Spinal cord (tissue), 9 donors: ENCODE measurements at regions not wholly inside any gene's neighbourhood (a gene's known extent, or its start where the extent isn't known, plus 50 kb on each side); places are given as distances from the start of the nearest gene placed in this dataset.

Experiments
- DNase-seq, 6 donors: peaks; one replicate each; pipeline versions ENCODE4 v3.0.0 to v3.0.0-alpha.2; 2013 to 2015; ENCODE audit warnings: low spot score in 6 of 6, low read depth in 4 of 6
- H3K27ac ChIP-seq: one replicate; pipeline ENCODE4 v1.5.1; 2013; ENCODE audit warnings: low read depth, low read length, control low read depth
- H3K27me3 ChIP-seq: one replicate; pipeline ENCODE4 v1.6.1; 2013; ENCODE audit warnings: low read length; ENCODE audit not compliant: control insufficient read depth, insufficient read depth
- H3K36me3 ChIP-seq: one replicate; pipeline ENCODE4 v1.6.1; 2013; ENCODE audit warnings: low read length; ENCODE audit not compliant: control insufficient read depth, insufficient read depth
- H3K4me1 ChIP-seq: one replicate; pipeline ENCODE4 v1.6.1; 2013; ENCODE audit warnings: low read length; ENCODE audit not compliant: control insufficient read depth, insufficient read depth
- H3K4me3 ChIP-seq: one replicate; pipeline ENCODE4 v1.5.1; 2013; ENCODE audit warnings: low read depth, low read length, control low read depth
- H3K9me3 ChIP-seq: one replicate; pipeline ENCODE4 v1.6.1; 2013; ENCODE audit warnings: low read length; ENCODE audit not compliant: control insufficient read depth, insufficient read depth
- WGBS: methylation state at CpG from one replicate; pipeline ENCODE4 v1.1.5; 2013; ENCODE audit warnings: missing lambda C conversion rate; ENCODE audit not compliant: insufficient coverage; 5-methylcytosine and 5-hydroxymethylcytosine counted together
- donor health status: healthy.

GRCh38 chr20:23235173-23236027 is 115.2 kb upstream of the NXT1 start:
- H3K4me1 ChIP-seq, result peaks cover 9% of the 10 kb centered on the region
- no peaks in the 10 kb centered on the region for H3K36me3 ChIP-seq
- no peaks in the 10 kb centered on the region for H3K27me3 ChIP-seq
- no peaks in the 10 kb centered on the region for H3K9me3 ChIP-seq
- WGBS, result 13% methylated on average over 6 of the region's 9 CpGs
- no peak overlapping the region for H3K27ac ChIP-seq
- DNase-seq, result peak in 3 of 6 donors; percentile 46 to 86 (median 72)
- H3K4me3 ChIP-seq, result no peak overlapping the region

- H3K36me3 ChIP-seq, result no peaks in the 10 kb centered on the region
- 82% methylated on average over 3 of the region's 3 CpGs for WGBS
- no peak overlapping the region for H3K27ac ChIP-seq
- no peaks in the 10 kb centered on the region for H3K27me3 ChIP-seq
- H3K4me1 ChIP-seq, result peaks cover 9% of the 10 kb centered on the region
- DNase-seq, result no peak
- H3K9me3 ChIP-seq, result no peaks in the 10 kb centered on the region
- H3K4me3 ChIP-seq, result no peak overlapping the region
Measured at GRCh38 chr20:23234311-23235078, 116.1 kb upstream of the NXT1 start.

- H3K9me3 ChIP-seq, result no peaks in the 10 kb centered on the region
- no peaks in the 10 kb centered on the region for H3K36me3 ChIP-seq
- peaks cover 9% of the 10 kb centered on the region for H3K4me1 ChIP-seq
- WGBS, result 88% methylated on average over 4 of the region's 6 CpGs
- H3K27me3 ChIP-seq, result no peaks in the 10 kb centered on the region
- H3K27ac ChIP-seq, result no peak overlapping the region
- H3K4me3 ChIP-seq, result no peak overlapping the region
- DNase-seq, result no peak
Measured at GRCh38 chr20:23233341-23233740, 117.2 kb upstream of the NXT1 start.

GRCh38 chr20:23232679-23233308 is 117.8 kb upstream of the NXT1 start:
- 86% methylated on average over 9 of the region's 11 CpGs for WGBS
- Histone ChIP-seq H3K36me3 (no peaks in the 10 kb centered on the region), H3K4me3 (no peak overlapping the region), H3K27ac (no peak overlapping the region), H3K9me3 (no peaks in the 10 kb centered on the region), H3K27me3 (no peaks in the 10 kb centered on the region), H3K4me1 (peaks cover 9% of the 10 kb centered on the region)
- DNase-seq, result no peak

- no peak overlapping the region for H3K27ac ChIP-seq
- WGBS, result 95% methylated on average over 4 of the region's 4 CpGs
- H3K4me1 ChIP-seq, result peaks cover 9% of the 10 kb centered on the region
- H3K27me3 ChIP-seq, result no peaks in the 10 kb centered on the region
- H3K36me3 ChIP-seq, result no peaks in the 10 kb centered on the region
- no peaks in the 10 kb centered on the region for H3K9me3 ChIP-seq
- H3K4me3 ChIP-seq, result no peak overlapping the region
- no peak for DNase-seq
Measured at GRCh38 chr20:23232219-23232581, 118.4 kb upstream of the NXT1 start.

GRCh38 chr20:23231561-23232218 is 118.9 kb upstream of the NXT1 start:
- Histone ChIP-seq H3K27me3 (no peaks in the 10 kb centered on the region), H3K9me3 (no peaks in the 10 kb centered on the region), H3K36me3 (no peaks in the 10 kb centered on the region), H3K27ac (no peak overlapping the region), H3K4me1 (peaks cover 9% of the 10 kb centered on the region), H3K4me3 (no peak overlapping the region)
- DNase-seq, result no peak
- 97% methylated on average over 5 of the region's 6 CpGs for WGBS

GRCh38 chr20:23230766-23231385 is 119.7 kb upstream of the NXT1 start:
- WGBS, result 83% methylated on average over 8 of the region's 16 CpGs
- H3K4me1 ChIP-seq, result peaks cover 9% of the 10 kb centered on the region
- no peak for DNase-seq
- H3K36me3 ChIP-seq, result no peaks in the 10 kb centered on the region
- no peaks in the 10 kb centered on the region for H3K27me3 ChIP-seq
- no peaks in the 10 kb centered on the region for H3K9me3 ChIP-seq
- H3K27ac ChIP-seq, result no peak overlapping the region
- no peak overlapping the region for H3K4me3 ChIP-seq

- Histone ChIP-seq H3K4me3 (no peak overlapping the region), H3K4me1 (peaks cover 9% of the 10 kb centered on the region), H3K36me3 (no peaks in the 10 kb centered on the region), H3K27me3 (no peaks in the 10 kb centered on the region), H3K9me3 (no peaks in the 10 kb centered on the region), H3K27ac (no peak overlapping the region)
- no peak for DNase-seq
- no CpG with 5 or more reads among the region's 3 CpGs for WGBS
Measured at GRCh38 chr20:23229989-23230388, 120.6 kb upstream of the NXT1 start.

- no peaks in the 10 kb centered on the region for H3K9me3 ChIP-seq
- WGBS, result 20% methylated on average over 1 of the region's 3 CpGs
- H3K27me3 ChIP-seq, result no peaks in the 10 kb centered on the region
- no peak overlapping the region for H3K27ac ChIP-seq
- peak in 1 of 6 donors; percentile 65 for DNase-seq
- H3K36me3 ChIP-seq, result no peaks in the 10 kb centered on the region
- no peak overlapping the region for H3K4me3 ChIP-seq
- peaks cover 9% of the 10 kb centered on the region for H3K4me1 ChIP-seq
Measured at GRCh38 chr20:23228912-23229311, 121.7 kb upstream of the NXT1 start.
